B cell (primary cell): ENCODE measurements at regions not wholly inside any gene's neighbourhood (a gene's known extent, or its start where the extent isn't known, plus 50 kb on each side); places are given as distances from the start of the nearest gene placed in this dataset.

Experiments used
- ATAC-seq: fragments of 200-7000 bp; cut with Tn5 transposase; one replicate; pipeline ENCODE4 v1.10.0; 2021; ENCODE audit warnings: low read depth, mild to moderate bottlenecking, moderate number of reproducible peaks, moderate library complexity
- CTCF ChIA-PET: fragments of 350-600 bp; sonication (Branson Sonifier 250); formaldehyde crosslinking; loops from one replicate; lab custom pipeline; 2021; ENCODE audit warnings: antibody characterized with exemption, inconsistent platforms; lab: Charles Lee
- POLR2A ChIA-PET: fragments of 350-600 bp; sonication (Branson Sonifier 250); formaldehyde crosslinking; loops from one replicate; lab custom pipeline; 2021; ENCODE audit warnings: antibody characterized with exemption; lab: Charles Lee
- DNase-seq: peaks from one replicate; pipeline ENCODE4 v3.0.0; 2013
- H2AFZ ChIP-seq: 2 replicates; pipeline ENCODE4 v1.6.1; 2012; ENCODE audit warnings: mild to moderate bottlenecking, low read depth, low read length; ENCODE audit not compliant: insufficient read depth, poor library complexity, severe bottlenecking
- H3K27ac ChIP-seq, 2 donors: 1 replicate in 1 of 2; 2 replicates in 1 of 2; pipeline ENCODE4 v1.5.1; 2012 to 2013; ENCODE audit warnings: low read length in 2 of 2, mild to moderate bottlenecking in 2 of 2, moderate library complexity in 1 of 2
- H3K27me3 ChIP-seq, 4 experiments: fragments of 200-600 bp in 1 of 4; sonication (generic) in 1 of 4; replicated peaks in 1 of 4; 1 replicate in 2 of 4; 2 replicates in 2 of 4; pipeline versions ENCODE4 v1.6.1 to v1.7.0; 2013 to 2016; ENCODE audit warnings: low read length in 3 of 4, mild to moderate bottlenecking in 2 of 4, mixed read lengths in 1 of 4, moderate library complexity in 1 of 4; ENCODE audit not compliant: insufficient read depth in 4 of 4, control insufficient read depth in 3 of 4; ENCODE audit errors: control extremely low read depth in 1 of 4
- H3K36me3 ChIP-seq, 2 experiments: replicated peaks in 1 of 2; 1 replicate in 1 of 2; 2 replicates in 1 of 2; pipeline versions ENCODE4 v1.6.1 to v1.7.1; 2013; ENCODE audit warnings: low read length in 1 of 2; ENCODE audit not compliant: insufficient read depth in 2 of 2, control insufficient read depth in 1 of 2; ENCODE audit errors: control extremely low read depth in 1 of 2, extremely low read depth in 1 of 2
- H3K4me1 ChIP-seq, 2 donors: fragments of 200-600 bp in 1 of 2; sonication (generic) in 1 of 2; 1 replicate in 1 of 2; 2 replicates in 1 of 2; pipeline versions ENCODE4 v1.5.1 to v1.6.1; 2013 to 2017; ENCODE audit warnings: low read length in 2 of 2; ENCODE audit not compliant: control insufficient read depth in 2 of 2, insufficient read depth in 2 of 2
- H3K4me2 ChIP-seq: replicated peaks from 2 replicates; pipeline ENCODE3; 2012; ENCODE audit warnings: mild to moderate bottlenecking, low read depth, low read length; ENCODE audit not compliant: poor library complexity, severe bottlenecking
- H3K4me3 ChIP-seq, 5 experiments: fragments of 200-600 bp in 1 of 5; sonication (generic) in 1 of 5; 1 replicate in 3 of 5; 2 replicates in 2 of 5; pipeline versions ENCODE4 v1.5.1 to v1.7.0; 2011 to 2016; ENCODE audit warnings: low read length in 4 of 5, mild to moderate bottlenecking in 4 of 5, low read depth in 2 of 5, control low read depth in 1 of 5, moderate library complexity in 1 of 5; ENCODE audit not compliant: insufficient read depth in 1 of 5; ENCODE audit errors: control extremely low read depth in 1 of 5, extremely low read depth in 1 of 5
- H3K79me2 ChIP-seq: fragments of 200-600 bp; sonication (generic); one replicate; pipeline ENCODE4 v1.6.0; 2016; ENCODE audit warnings: low read length; ENCODE audit not compliant: control insufficient read depth, insufficient read depth
- H3K9ac ChIP-seq: fragments of 200-600 bp; sonication (generic); 2 replicates; pipeline ENCODE4 v1.6.1; 2017; ENCODE audit warnings: mild to moderate bottlenecking, low read length, moderate library complexity
- H3K9me3 ChIP-seq, 3 donors: one replicate each; pipeline versions ENCODE4 v1.6.1 to v1.7.1; 2013; ENCODE audit warnings: low read length in 2 of 3; ENCODE audit not compliant: control insufficient read depth in 2 of 3, insufficient read depth in 1 of 3; ENCODE audit errors: control extremely low read depth in 1 of 3
- H4K20me1 ChIP-seq: 2 replicates; pipeline ENCODE4 v1.6.0; 2012; ENCODE audit warnings: mild to moderate bottlenecking, low read length; ENCODE audit not compliant: insufficient read depth, control insufficient read depth, poor library complexity, severe bottlenecking
- H3K27ac Mint-ChIP-seq: one replicate; pipeline ENCODE4 v1.8.0; 2021; ENCODE audit warnings: mixed read lengths
- H3K27me3 Mint-ChIP-seq: one replicate; pipeline ENCODE4 v1.8.0; 2021; ENCODE audit warnings: mixed read lengths
- H3K4me1 Mint-ChIP-seq: one replicate; pipeline ENCODE4 v1.8.0; 2021; ENCODE audit warnings: mixed read lengths
- H3K4me3 Mint-ChIP-seq: one replicate; pipeline ENCODE4 v1.8.0; 2021; ENCODE audit warnings: mixed read lengths
- H3K9me3 Mint-ChIP-seq: one replicate; pipeline ENCODE4 v1.8.0; 2022; ENCODE audit warnings: mixed read lengths; ENCODE audit not compliant: insufficient read depth
- EZH2 ChIP-seq: IDR thresholded peaks from 2 replicates; pipeline ENCODE4 v1.6.1; 2012; ENCODE audit warnings: borderline replicate concordance, low read depth, mild to moderate bottlenecking, moderate library complexity, low read length; ENCODE audit not compliant: insufficient read depth, poor library complexity, severe bottlenecking
- WGBS: methylation state at CpG from one replicate; pipeline ENCODE4 v1.1.5; 2013; ENCODE audit warnings: missing lambda C conversion rate; ENCODE audit not compliant: insufficient coverage; 5-methylcytosine and 5-hydroxymethylcytosine counted together
- intact Hi-C: fragments of 100-400 bp; cut with micrococcal nuclease; formaldehyde crosslinking; loops from one replicate; pipeline ENCODE4 v1.10.0; 2022
- TF ChIP-seq, protein P1 (sequence below): fragments of 200-600 bp; IDR thresholded peaks from one replicate; pipeline ENCODE4 v1.8.0; 2022; ENCODE audit warnings: antibody characterized with exemption, mild to moderate bottlenecking

DNA sequence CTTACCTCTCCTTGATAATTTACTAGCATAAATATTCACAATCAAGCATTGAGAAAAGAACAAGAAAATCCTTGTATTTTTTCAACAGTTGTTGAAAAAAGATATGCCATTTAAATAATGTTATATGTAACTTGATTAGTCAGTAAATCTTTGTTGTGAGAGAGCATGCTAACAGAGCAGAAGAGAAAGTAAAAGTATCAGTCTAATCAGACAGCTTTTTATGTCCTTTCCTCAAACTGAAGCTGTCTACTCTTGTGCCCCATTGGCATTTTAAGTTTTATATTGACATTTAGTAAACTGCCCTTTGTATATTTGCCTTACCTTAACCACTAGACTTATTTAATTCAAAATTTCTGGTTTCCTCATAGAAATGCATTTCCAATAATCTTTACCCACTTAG lies 668.7 kb downstream of the OTOL1 start:
- no peak overlapping the region for H3K27ac ChIP-seq
- no peaks in the 10 kb centered on the region for H3K9me3 ChIP-seq
- ChIA-PET POLR2A (no interaction called here), CTCF (no interaction called here)
- no peak for ATAC-seq
- intact Hi-C loops, result no loop called here
- no peaks in the 10 kb centered on the region for H3K4me1 ChIP-seq
- Mint-ChIP-seq H3K27ac (no peak overlapping the region), H3K4me1 (no peaks in the 10 kb centered on the region), H3K27me3 (no peaks in the 10 kb centered on the region), H3K9me3 (peaks cover 2% of the 10 kb centered on the region), H3K4me3 (no peak overlapping the region)
- no peaks in the 10 kb centered on the region for H3K36me3 ChIP-seq
- no peak overlapping the region for H3K4me3 ChIP-seq
- no peaks in the 10 kb centered on the region for H3K27me3 ChIP-seq
- TF ChIP-seq EZH2, result no peak
- TF ChIP-seq, protein P1, sequence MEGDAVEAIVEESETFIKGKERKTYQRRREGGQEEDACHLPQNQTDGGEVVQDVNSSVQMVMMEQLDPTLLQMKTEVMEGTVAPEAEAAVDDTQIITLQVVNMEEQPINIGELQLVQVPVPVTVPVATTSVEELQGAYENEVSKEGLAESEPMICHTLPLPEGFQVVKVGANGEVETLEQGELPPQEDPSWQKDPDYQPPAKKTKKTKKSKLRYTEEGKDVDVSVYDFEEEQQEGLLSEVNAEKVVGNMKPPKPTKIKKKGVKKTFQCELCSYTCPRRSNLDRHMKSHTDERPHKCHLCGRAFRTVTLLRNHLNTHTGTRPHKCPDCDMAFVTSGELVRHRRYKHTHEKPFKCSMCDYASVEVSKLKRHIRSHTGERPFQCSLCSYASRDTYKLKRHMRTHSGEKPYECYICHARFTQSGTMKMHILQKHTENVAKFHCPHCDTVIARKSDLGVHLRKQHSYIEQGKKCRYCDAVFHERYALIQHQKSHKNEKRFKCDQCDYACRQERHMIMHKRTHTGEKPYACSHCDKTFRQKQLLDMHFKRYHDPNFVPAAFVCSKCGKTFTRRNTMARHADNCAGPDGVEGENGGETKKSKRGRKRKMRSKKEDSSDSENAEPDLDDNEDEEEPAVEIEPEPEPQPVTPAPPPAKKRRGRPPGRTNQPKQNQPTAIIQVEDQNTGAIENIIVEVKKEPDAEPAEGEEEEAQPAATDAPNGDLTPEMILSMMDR, result no peak
- no peak overlapping the region for H3K4me2 ChIP-seq
- H4K20me1 ChIP-seq, result no peaks in the 10 kb centered on the region
- H3K79me2 ChIP-seq, result no peaks in the 10 kb centered on the region
- no peak overlapping the region for H2AFZ ChIP-seq
- H3K9ac ChIP-seq, result no peak overlapping the region
- DNase-seq, result no peak

GRCh38 chr3:162166543-162166942 lies 669.9 kb downstream of the OTOL1 start:
- CTCF ChIA-PET, result no interaction called here
- DNase-seq, result no peak
- WGBS, result no CpG with 5 or more reads among the region's 3 CpGs
- no peaks in the 10 kb centered on the region for H3K27me3 Mint-ChIP-seq
- intact Hi-C loops, result no loop called here
- H3K4me1 Mint-ChIP-seq, result no peaks in the 10 kb centered on the region
- Histone ChIP-seq H3K4me1 (no peaks in the 10 kb centered on the region), H3K4me3 (no peak overlapping the region), H3K9me3 (no peaks in the 10 kb centered on the region), H2AFZ (no peak overlapping the region), H3K9ac (no peak overlapping the region), H3K36me3 (no peaks in the 10 kb centered on the region), H3K27ac (no peak overlapping the region), H4K20me1 (no peaks in the 10 kb centered on the region), H3K4me2 (no peak overlapping the region), H3K27me3 (no peaks in the 10 kb centered on the region), H3K79me2 (no peaks in the 10 kb centered on the region)
- TF ChIP-seq EZH2, result no peak
- TF ChIP-seq, protein P1, result no peak
- H3K9me3 Mint-ChIP-seq, result peaks cover 2% of the 10 kb centered on the region
- ATAC-seq, result no peak
- POLR2A ChIA-PET, result no interaction called here
- no peak overlapping the region for H3K27ac Mint-ChIP-seq
- H3K4me3 Mint-ChIP-seq, result no peak overlapping the region
